ENCODE measurements at regions not wholly inside any gene's neighbourhood (a gene's known extent, or its start where the extent isn't known, plus 50 kb on each side); places are given as distances from the start of the nearest gene placed in this dataset.
"Not testable (repeated sequence)": the region's sequence is repeated elsewhere in the genome, so short reads cannot be mapped to it uniquely, and the experiment has no call there.

GRCh38 chr5:32534041-32534440 lies 51.3 kb upstream of the SUB1 start:
- Histone ChIP-seq H3K9ac (no peak overlapping the region), H3K4me1 (peaks cover 4 to 30% (median 14%) of the 10 kb centered on the region in 10 experiments; a peak in 18 of 20 replicates), H3K4me3 (no peak overlapping the region)

GRCh38 chr5:32531885-32532520 lies 53.4 kb upstream of the SUB1 start:
- no peaks in the 10 kb centered on the region for H4K20me1 ChIP-seq
- no peak overlapping the region for H3K27ac ChIP-seq
- peaks cover 0 to 21% (median 2%) of the 10 kb centered on the region in 10 experiments; a peak in 7 of 20 replicates for H3K4me1 ChIP-seq
- no peak overlapping the region for H3K4me3 ChIP-seq
- H3K9me3 ChIP-seq (replicated peaks in 1 of 11), result peaks cover 0 to 11% (median 0%) of the 10 kb centered on the region in 11 experiments; a peak in 2 of 22 replicates
- no peaks in the 10 kb centered on the region for H3K36me3 ChIP-seq
- TF ChIP-seq Cebpa-rat (IDR thresholded peaks at IDR 0.05), result no peak
- H3K27me3 ChIP-seq, result no peaks in the 10 kb centered on the region
- H3K9ac ChIP-seq, result no peak overlapping the region
- H3K4me2 ChIP-seq, result peak overlapping the region in 2 of 11 experiments; percentile 9 to 29; a peak in 2 of 22 replicates

More at GRCh38 chr5:32534041-32534440, 51.3 kb upstream of the SUB1 start:
- no peak for TF ChIP-seq Cebpa-rat (IDR thresholded peaks at IDR 0.05)
- H3K36me3 ChIP-seq, result no peaks in the 10 kb centered on the region
- no peak overlapping the region for H3K27ac ChIP-seq
- peaks cover 0 to 11% (median 0%) of the 10 kb centered on the region in 11 experiments; a peak in 2 of 22 replicates for H3K9me3 ChIP-seq (replicated peaks in 1 of 11)
- H3K27me3 ChIP-seq, result no peaks in the 10 kb centered on the region
- no peaks in the 10 kb centered on the region for H4K20me1 ChIP-seq
- no peak overlapping the region for H3K4me2 ChIP-seq

GRCh38 chr5:32527321-32527720 lies 58.0 kb upstream of the SUB1 start:
- H3K9ac ChIP-seq; H3K27ac ChIP-seq; H4K20me1 ChIP-seq; H3K36me3 ChIP-seq; H3K9me3 ChIP-seq (replicated peaks in 1 of 11); H3K27me3 ChIP-seq; H3K4me3 ChIP-seq: not testable (repeated sequence)
- Histone ChIP-seq H3K4me1 (peaks cover 0 to 38% (median 0%) of the 10 kb centered on the region in 10 experiments; a peak in 6 of 20 replicates), H3K4me2 (peak overlapping the region in 2 of 11 experiments; percentile 55 to 56; a peak in 1 of 22 replicates)

DNA sequence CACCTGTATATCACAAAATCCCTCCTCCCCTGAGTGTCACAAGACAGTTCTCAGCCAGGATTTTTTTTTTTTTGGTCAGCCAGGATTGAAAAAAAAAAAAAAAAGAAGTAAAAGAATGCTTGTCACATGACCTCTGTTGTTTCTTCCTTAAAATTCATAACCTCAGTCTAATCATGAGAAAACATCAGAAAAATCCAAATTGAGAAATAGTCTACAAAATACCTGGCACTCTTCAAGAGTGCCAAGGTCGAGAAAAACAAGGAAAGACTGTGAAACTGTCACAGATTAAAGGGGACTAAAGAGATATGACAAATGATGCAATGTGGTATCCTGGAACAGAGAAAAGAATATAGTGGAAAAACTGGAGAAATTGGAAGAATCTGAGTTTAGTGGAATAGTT lies 58.5 kb upstream of the SUB1 start:
- Histone ChIP-seq H3K27ac (no peak overlapping the region), H4K20me1 (no peaks in the 10 kb centered on the region), H3K4me1 (peaks cover 0 to 40% (median 0%) of the 10 kb centered on the region in 10 experiments; a peak in 6 of 20 replicates), H3K9ac (no peak overlapping the region), H3K27me3 (no peaks in the 10 kb centered on the region), H3K4me2 (peak overlapping the region in 2 of 11 experiments; percentile 55 to 56; a peak in 4 of 22 replicates), H3K4me3 (no peak overlapping the region), H3K9me3 (replicated peaks in 1 of 11) (peaks cover 0 to 5% (median 0%) of the 10 kb centered on the region in 11 experiments; a peak in 2 of 22 replicates), H3K36me3 (no peaks in the 10 kb centered on the region)
- no peak for TF ChIP-seq Cebpa-rat (IDR thresholded peaks at IDR 0.05)

DNA sequence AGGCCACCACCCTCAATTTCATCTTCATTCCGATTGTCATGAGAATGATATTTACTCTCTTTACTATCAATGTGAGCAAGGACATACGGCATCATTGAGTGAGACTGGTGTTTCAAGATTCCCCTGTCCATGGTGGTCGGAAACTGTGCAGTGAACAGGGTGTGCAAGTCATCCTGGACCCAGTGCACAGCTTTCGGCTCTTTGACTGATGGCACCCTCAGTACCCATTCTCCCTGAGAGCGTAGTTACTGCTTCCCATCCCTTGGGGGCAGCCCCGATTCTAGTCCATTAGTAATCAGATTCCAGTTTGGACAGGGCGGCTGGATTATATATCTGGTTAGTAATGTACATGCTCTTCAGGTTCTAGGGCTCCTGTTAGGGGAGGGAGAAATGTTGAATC lies 61.7 kb upstream of the SUB1 start:
- Histone ChIP-seq H3K27ac (no peak overlapping the region), H3K27me3 (no peaks in the 10 kb centered on the region), H3K36me3 (no peaks in the 10 kb centered on the region), H3K9ac (no peak overlapping the region), H4K20me1 (no peaks in the 10 kb centered on the region), H3K4me3 (no peak overlapping the region), H3K4me1 (peaks cover 0 to 58% (median 0%) of the 10 kb centered on the region in 10 experiments; a peak in 6 of 20 replicates), H3K9me3 (replicated peaks in 1 of 11) (peaks cover 0 to 6% (median 0%) of the 10 kb centered on the region in 11 experiments; a peak in 2 of 22 replicates), H3K4me2 (peak overlapping the region in 3 of 11 experiments; percentile 21 to 58 (median 32); a peak in 5 of 22 replicates)
- no peak for TF ChIP-seq Cebpa-rat (IDR thresholded peaks at IDR 0.05)

DNA sequence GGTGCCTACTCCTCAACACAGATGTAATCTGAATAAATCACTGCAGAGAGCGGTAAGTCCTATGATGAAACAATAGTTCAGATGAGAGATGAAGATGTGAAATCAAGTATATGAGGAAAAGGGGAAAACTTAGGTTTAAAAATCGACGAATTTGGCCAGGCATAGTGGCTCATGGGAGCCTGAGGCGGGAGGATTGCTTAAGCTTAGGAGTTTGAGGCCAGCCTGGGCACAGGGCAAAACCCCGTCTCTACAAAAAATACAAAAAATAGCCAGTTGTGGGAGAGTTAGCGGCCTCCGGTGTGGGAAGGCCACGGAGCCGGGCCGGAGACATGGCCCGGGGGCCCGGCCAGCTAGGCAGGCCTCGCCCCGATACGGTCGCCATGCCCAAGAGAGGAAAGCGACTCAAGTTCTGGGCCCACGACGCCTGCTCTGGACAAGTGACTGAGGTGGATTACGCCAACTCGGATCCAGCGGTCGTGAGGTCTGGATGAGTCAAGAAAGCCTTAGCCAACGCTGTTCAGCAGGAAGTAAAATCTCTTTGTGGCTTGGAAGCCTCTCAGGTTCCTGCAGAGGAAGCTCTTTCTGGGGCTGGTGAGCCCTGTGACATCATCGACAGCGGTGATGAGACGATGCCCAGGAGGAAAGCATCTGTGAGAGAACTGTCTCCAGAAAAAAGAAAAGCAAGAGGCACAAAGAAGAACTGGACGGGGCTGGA lies 62.8 kb upstream of the SUB1 start:
- peak overlapping the region in 3 of 11 experiments; percentile 31 to 58 (median 46); a peak in 5 of 22 replicates for H3K4me2 ChIP-seq
- no peaks in the 10 kb centered on the region for H3K36me3 ChIP-seq

DNA sequence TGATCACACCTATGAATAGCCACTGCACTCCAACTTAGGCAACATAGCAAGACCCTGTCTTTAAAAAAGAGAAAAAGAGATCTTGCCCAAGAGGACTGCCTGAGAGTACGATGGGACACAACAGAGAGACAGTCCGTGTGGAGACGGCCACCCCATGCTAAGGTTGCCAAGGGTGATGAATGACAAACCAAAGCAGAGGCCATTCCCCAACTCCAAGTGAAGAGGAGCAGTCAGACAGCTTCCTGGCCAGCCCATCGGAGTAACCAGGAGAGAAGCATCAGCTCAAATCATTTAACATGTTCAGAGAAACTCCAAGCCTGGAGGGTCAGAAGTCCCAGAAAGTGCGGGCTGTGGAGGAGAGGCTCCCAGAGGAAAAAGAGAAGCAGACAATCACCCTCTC lies 63.9 kb upstream of the SUB1 start:
- Histone ChIP-seq H3K4me1 (peaks cover 0 to 49% (median 0%) of the 10 kb centered on the region in 10 experiments; a peak in 6 of 20 replicates), H3K4me2 (peak overlapping the region in 2 of 11 experiments; percentile 42 to 58; a peak in 3 of 22 replicates), H3K4me3 (no peak overlapping the region), H3K9me3 (replicated peaks in 1 of 11) (peaks cover 0 to 6% (median 0%) of the 10 kb centered on the region in 11 experiments; a peak in 3 of 22 replicates), H4K20me1 (no peaks in the 10 kb centered on the region), H3K9ac (no peak overlapping the region), H3K27me3 (no peaks in the 10 kb centered on the region), H3K27ac (peak overlapping the region in 1 of 11 experiments; percentile 3; a peak in 1 of 22 replicates), H3K36me3 (no peaks in the 10 kb centered on the region)
- no peak for TF ChIP-seq Cebpa-rat (IDR thresholded peaks at IDR 0.05)

More for the DNA sequence above, 62.8 kb upstream of the SUB1 start:
- peak overlapping the region in 3 of 11 experiments; percentile 6 to 68 (median 65); a peak in 7 of 22 replicates for H3K27ac ChIP-seq
- peaks cover 0 to 58% (median 0%) of the 10 kb centered on the region in 10 experiments; a peak in 6 of 20 replicates for H3K4me1 ChIP-seq
- H3K27me3 ChIP-seq, result no peaks in the 10 kb centered on the region
- peaks cover 0 to 6% (median 0%) of the 10 kb centered on the region in 11 experiments; a peak in 3 of 22 replicates for H3K9me3 ChIP-seq (replicated peaks in 1 of 11)
- no peak for TF ChIP-seq Cebpa-rat (IDR thresholded peaks at IDR 0.05)
- H3K4me3 ChIP-seq, result no peak overlapping the region
- H4K20me1 ChIP-seq, result no peaks in the 10 kb centered on the region
- H3K9ac ChIP-seq, result peak overlapping the region in 1 of 11 experiments; percentile 43; a peak in 1 of 22 replicates

- TF ChIP-seq Cebpa-rat (IDR thresholded peaks at IDR 0.05), result peak in 5 of 11 experiments; percentile 28 to 59 (median 45); a peak in 3 of 22 replicates
- peaks cover 0 to 48% (median 0%) of the 10 kb centered on the region in 10 experiments; a peak in 6 of 20 replicates for H3K4me1 ChIP-seq
- H3K4me2 ChIP-seq, result peak overlapping the region in 3 of 11 experiments; percentile 42 to 59 (median 58); a peak in 5 of 22 replicates
- no peak overlapping the region for H3K4me3 ChIP-seq
- H3K36me3 ChIP-seq, result no peaks in the 10 kb centered on the region
- H3K27me3 ChIP-seq, result no peaks in the 10 kb centered on the region
- H4K20me1 ChIP-seq, result no peaks in the 10 kb centered on the region
- H3K9me3 ChIP-seq (replicated peaks in 1 of 11), result peaks cover 0 to 6% (median 0%) of the 10 kb centered on the region in 11 experiments; a peak in 3 of 22 replicates
- no peak overlapping the region for H3K9ac ChIP-seq
- 0 out of 22 replicates have a peak overlapping the region, but pooled peaks of 1 of the 11 experiments have one; percentile 3 for H3K27ac ChIP-seq
Measured at GRCh38 chr5:32520972-32521371, 64.4 kb upstream of the SUB1 start.
